DOHH2 (cell line): ENCODE measurements at regions not wholly inside any gene's neighbourhood (a gene's known extent, or its start where the extent isn't known, plus 50 kb on each side); places are given as distances from the start of the nearest gene placed in this dataset.

ENCODE experiments used
- H3F3A ChIP-seq: fragments of 200-600 bp; sonication (generic), shearing (Covaris generic); 2 replicates; pipeline ENCODE4 v1.6.0; 2016; ENCODE audit warnings: antibody characterized with exemption, mild to moderate bottlenecking; ENCODE audit not compliant: control insufficient read depth, insufficient read depth
- H3K27ac ChIP-seq: fragments of 200-600 bp; sonication (generic); 2 replicates; pipeline ENCODE4 v1.5.1; 2014; ENCODE audit warnings: low read depth, mild to moderate bottlenecking, low read length, moderate library complexity
- H3K27me3 ChIP-seq: fragments of 200-600 bp; sonication (generic); 2 replicates; pipeline ENCODE4 v1.6.1; 2014; ENCODE audit warnings: mild to moderate bottlenecking, low read length, mixed read lengths; ENCODE audit not compliant: control insufficient read depth
- H3K36me3 ChIP-seq: fragments of 200-600 bp; sonication (generic); 2 replicates; pipeline ENCODE4 v1.6.1; 2014; ENCODE audit warnings: mild to moderate bottlenecking, low read length, moderate library complexity, mixed read lengths; ENCODE audit not compliant: control insufficient read depth
- H3K4me1 ChIP-seq: fragments of 200-600 bp; sonication (generic); 2 replicates; pipeline ENCODE4 v1.6.1; 2014; ENCODE audit warnings: mild to moderate bottlenecking, low read length, mixed read lengths; ENCODE audit not compliant: control insufficient read depth
- H3K4me2 ChIP-seq: fragments of 200-600 bp; sonication (generic); 2 replicates; pipeline ENCODE4 v1.6.0; 2014; ENCODE audit warnings: mild to moderate bottlenecking, low read length, moderate library complexity
- H3K4me3 ChIP-seq: fragments of 200-600 bp; sonication (generic); 2 replicates; pipeline ENCODE4 v1.5.1; 2014; ENCODE audit warnings: mild to moderate bottlenecking, low read length, mixed read lengths
- H3K79me2 ChIP-seq: fragments of 200-600 bp; sonication (generic); 2 replicates; pipeline ENCODE4 v1.6.1; 2014; ENCODE audit warnings: mild to moderate bottlenecking, low read length, mixed read lengths; ENCODE audit not compliant: control insufficient read depth
- H3K9me2 ChIP-seq: fragments of 200-600 bp; sonication (generic); replicated peaks from 2 replicates; pipeline ENCODE4 v1.6.1; 2014; ENCODE audit warnings: mild to moderate bottlenecking, low read length, mixed read lengths; ENCODE audit not compliant: control insufficient read depth
- H3K9me3 ChIP-seq: fragments of 200-600 bp; sonication (generic); 2 replicates; pipeline ENCODE4 v1.6.1; 2014; ENCODE audit warnings: antibody characterized with exemption, low read length, mixed read lengths; ENCODE audit not compliant: control insufficient read depth, insufficient read depth
- H4K20me1 ChIP-seq: fragments of 200-600 bp; sonication (generic); 2 replicates; pipeline ENCODE4 v1.6.0; 2014; ENCODE audit warnings: low read depth, mild to moderate bottlenecking, antibody characterized with exemption, low read length, moderate library complexity; ENCODE audit not compliant: control insufficient read depth, insufficient read depth
- CTCF ChIP-seq: fragments of 200-600 bp; sonication (generic); IDR thresholded peaks from one replicate; pipeline ENCODE4 v1.5.1; 2014; ENCODE audit warnings: antibody characterized with exemption, mild to moderate bottlenecking, low read depth, low read length; ENCODE audit not compliant: poor library complexity, severe bottlenecking
- EZH2phosphoT487 ChIP-seq: fragments of 200-600 bp; sonication (generic); IDR thresholded peaks from 2 replicates; pipeline ENCODE4 v1.6.1; 2017; ENCODE audit warnings: borderline replicate concordance, mild to moderate bottlenecking, antibody characterized with exemption, low read length, moderate library complexity, mixed read lengths

GRCh38 chr3:160129459-160130061 is 95.7 kb upstream of the C3orf80 start:
- Histone ChIP-seq H3K27ac (peak overlapping the region; percentile 71), H3K4me3 (peak overlapping the region; percentile 57), H3K9me3 (no peaks in the 10 kb centered on the region), H3K27me3 (no peaks in the 10 kb centered on the region), H3K4me2 (peak overlapping the region; percentile 72), H3K79me2 (no peaks in the 10 kb centered on the region), H3K36me3 (no peaks in the 10 kb centered on the region), H3K9me2 (no peaks in the 10 kb centered on the region), H3K4me1 (peaks cover 95% of the 10 kb centered on the region), H3F3A (peaks cover 5% of the 10 kb centered on the region; the same call in 1 of the 2 replicates), H4K20me1 (no peaks in the 10 kb centered on the region)
- TF ChIP-seq EZH2phosphoT487 (no peak), CTCF (no peak)

- Histone ChIP-seq H3K79me2 (no peaks in the 10 kb centered on the region), H3K27me3 (no peaks in the 10 kb centered on the region), H3K9me3 (no peaks in the 10 kb centered on the region), H3K4me3 (peak overlapping the region; percentile 57), H3K9me2 (no peaks in the 10 kb centered on the region), H3F3A (peaks cover 5% of the 10 kb centered on the region; the same call in 1 of the 2 replicates), H4K20me1 (no peaks in the 10 kb centered on the region), H3K4me1 (peaks cover 96% of the 10 kb centered on the region), H3K4me2 (peak overlapping the region; percentile 72), H3K36me3 (no peaks in the 10 kb centered on the region), H3K27ac (peak overlapping the region; percentile 71)
- no peak for TF ChIP-seq EZH2phosphoT487
- no peak for TF ChIP-seq CTCF
Measured at GRCh38 chr3:160130071-160130470, 95.2 kb upstream of the C3orf80 start.

GRCh38 chr3:160130950-160131349 is 94.3 kb upstream of the C3orf80 start:
- Histone ChIP-seq H4K20me1 (no peaks in the 10 kb centered on the region), H3K27ac (no peak overlapping the region)

More at GRCh38 chr3:160130950-160131349, 94.3 kb upstream of the C3orf80 start:
- Histone ChIP-seq H3K4me3 (no peak overlapping the region), H3F3A (peaks cover 11% of the 10 kb centered on the region), H3K9me3 (no peaks in the 10 kb centered on the region), H3K4me1 (peaks cover 96% of the 10 kb centered on the region), H3K4me2 (no peak overlapping the region), H3K36me3 (no peaks in the 10 kb centered on the region), H3K27me3 (no peaks in the 10 kb centered on the region), H3K79me2 (no peaks in the 10 kb centered on the region), H3K9me2 (no peaks in the 10 kb centered on the region)
- TF ChIP-seq CTCF (no peak), EZH2phosphoT487 (no peak)
